Ectodermal cell (in vitro differentiated cells): ENCODE measurements at regions not wholly inside any gene's neighbourhood (a gene's known extent, or its start where the extent isn't known, plus 50 kb on each side); places are given as distances from the start of the nearest gene placed in this dataset.

ENCODE experiments used
- H3K27ac ChIP-seq: 2 replicates; pipeline ENCODE4 v1.7.0; 2013; ENCODE audit warnings: mild to moderate bottlenecking, low read depth, low read length; ENCODE audit not compliant: insufficient read depth, poor library complexity, severe bottlenecking
- H3K27me3 ChIP-seq: 2 replicates; pipeline ENCODE4 v1.7.0; 2013; ENCODE audit warnings: mild to moderate bottlenecking, low read length; ENCODE audit not compliant: insufficient read depth, control insufficient read depth, poor library complexity, severe bottlenecking
- H3K36me3 ChIP-seq: one replicate; pipeline ENCODE4 v1.7.0; 2013; ENCODE audit warnings: low read length; ENCODE audit not compliant: control insufficient read depth, insufficient read depth
- H3K4me1 ChIP-seq: one replicate; pipeline ENCODE4 v1.7.0; 2013; ENCODE audit warnings: low read length; ENCODE audit not compliant: control insufficient read depth, insufficient read depth
- H3K4me3 ChIP-seq: 2 replicates; pipeline ENCODE4 v1.7.0; 2013; ENCODE audit warnings: low read depth, low read length, control low read depth; ENCODE audit not compliant: insufficient read depth
- H3K9me3 ChIP-seq: 2 replicates; pipeline ENCODE4 v1.7.0; 2013; ENCODE audit warnings: mild to moderate bottlenecking, low read length, moderate library complexity; ENCODE audit not compliant: control insufficient read depth
- WGBS, 2 experiments: methylation state at CpG; one replicate each; pipeline ENCODE4 v1.1.7; 2013; ENCODE audit warnings: missing lambda C conversion rate in 2 of 2; 5-methylcytosine and 5-hydroxymethylcytosine counted together

DNA sequence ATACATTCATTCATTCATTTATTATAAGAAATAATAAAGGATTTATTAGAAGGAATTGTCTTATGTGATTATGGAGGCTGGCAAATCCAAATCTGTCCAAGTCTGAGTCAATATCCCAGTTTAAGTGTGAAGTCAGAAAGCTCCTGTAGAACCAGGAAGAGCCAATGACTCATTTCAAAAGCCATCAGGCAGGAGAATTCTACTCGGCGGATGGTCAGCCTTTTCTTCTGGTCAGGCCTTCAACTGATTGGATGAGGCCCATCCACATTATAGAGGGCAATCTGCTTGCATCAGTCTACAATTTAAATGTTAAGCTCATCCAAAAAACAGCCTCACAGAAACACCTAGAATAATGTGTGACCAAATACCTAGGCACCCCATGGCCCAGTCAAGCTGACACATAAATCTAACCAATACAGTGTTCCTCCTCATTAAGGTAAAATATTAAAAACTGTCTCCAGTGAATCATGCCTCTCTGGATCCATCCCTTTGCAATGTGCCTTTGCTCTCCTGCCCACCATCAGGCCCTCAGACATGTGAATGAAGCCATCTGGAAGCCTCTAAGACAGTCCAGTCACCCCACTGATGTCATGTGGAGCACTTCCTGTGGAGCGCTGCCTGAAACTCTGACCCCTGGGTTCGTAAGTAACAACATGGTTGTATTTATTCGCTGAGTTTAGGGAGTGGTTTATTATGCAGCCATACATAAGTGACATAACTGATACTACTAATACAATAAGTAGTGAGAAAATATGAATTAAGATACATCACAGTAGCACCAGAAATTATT is 69.2 kb upstream of the WSB1 start:
- Histone ChIP-seq H3K36me3 (no peaks in the 10 kb centered on the region), H3K27me3 (no peaks in the 10 kb centered on the region), H3K27ac (no peak overlapping the region), H3K4me3 (no peak overlapping the region), H3K4me1 (no peaks in the 10 kb centered on the region), H3K9me3 (no peaks in the 10 kb centered on the region)
- WGBS, 2 experiments = 80 to 83% methylated on average over 4 to 5 of the region's 5 CpGs

DNA sequence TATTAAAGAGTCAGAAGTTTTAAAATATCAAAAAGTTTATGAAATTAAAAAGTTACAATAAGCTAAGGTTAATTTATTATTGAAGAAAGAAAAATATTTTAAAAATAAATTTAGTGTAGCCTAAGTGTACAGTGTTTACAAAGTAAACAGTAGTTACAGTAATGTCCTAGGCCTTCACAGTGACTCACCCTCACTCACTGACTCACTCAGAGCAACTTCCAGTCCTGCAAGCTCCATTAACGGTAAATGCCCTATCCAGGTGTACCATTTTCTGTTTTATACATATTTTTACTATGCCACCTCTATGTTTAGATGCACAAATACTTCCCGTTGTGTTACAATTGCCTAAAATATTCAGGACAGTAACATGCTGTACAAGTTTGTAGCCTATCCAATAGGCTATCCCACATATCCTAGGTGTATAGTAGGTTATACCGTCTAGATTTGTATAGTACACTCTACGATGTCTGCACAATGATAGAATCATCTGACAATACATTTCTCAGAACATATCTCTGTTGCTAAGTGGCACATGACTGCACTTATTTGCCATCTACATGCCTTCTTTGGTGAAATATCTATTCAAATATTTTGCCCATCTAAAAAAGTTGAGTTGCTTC is 67.2 kb upstream of the WSB1 start:
- Histone ChIP-seq H3K27me3 (no peaks in the 10 kb centered on the region), H3K9me3 (no peaks in the 10 kb centered on the region), H3K4me1 (no peaks in the 10 kb centered on the region), H3K36me3 (no peaks in the 10 kb centered on the region), H3K4me3 (no peak overlapping the region), H3K27ac (no peak overlapping the region)
- 84 to 87% methylated on average over 4 of the region's 4 CpGs for WGBS, 2 experiments

DNA sequence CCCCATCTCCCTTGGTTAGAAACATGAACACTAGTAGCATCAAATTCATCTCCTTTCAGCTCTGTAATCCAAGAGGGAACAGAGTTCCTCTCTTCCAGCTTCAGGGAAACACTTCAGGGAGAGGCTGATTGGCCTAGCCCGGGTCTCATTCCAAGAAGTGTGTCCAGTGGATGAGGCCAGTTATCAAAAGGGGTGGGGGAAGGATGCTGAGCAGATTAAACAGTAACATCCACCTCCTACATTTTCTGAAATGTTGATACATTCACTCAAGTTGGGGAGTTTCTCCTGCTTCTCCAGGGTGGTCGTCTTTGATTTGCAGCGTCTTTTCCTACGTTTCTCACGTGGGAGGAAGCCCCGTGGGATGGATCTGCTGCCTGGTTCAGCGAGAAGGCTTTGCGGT is 62.9 kb upstream of the WSB1 start:
- 86 to 90% methylated on average over 7 to 8 of the region's 8 CpGs for WGBS, 2 experiments
- Histone ChIP-seq H3K27me3 (no peaks in the 10 kb centered on the region), H3K9me3 (no peaks in the 10 kb centered on the region)

DNA sequence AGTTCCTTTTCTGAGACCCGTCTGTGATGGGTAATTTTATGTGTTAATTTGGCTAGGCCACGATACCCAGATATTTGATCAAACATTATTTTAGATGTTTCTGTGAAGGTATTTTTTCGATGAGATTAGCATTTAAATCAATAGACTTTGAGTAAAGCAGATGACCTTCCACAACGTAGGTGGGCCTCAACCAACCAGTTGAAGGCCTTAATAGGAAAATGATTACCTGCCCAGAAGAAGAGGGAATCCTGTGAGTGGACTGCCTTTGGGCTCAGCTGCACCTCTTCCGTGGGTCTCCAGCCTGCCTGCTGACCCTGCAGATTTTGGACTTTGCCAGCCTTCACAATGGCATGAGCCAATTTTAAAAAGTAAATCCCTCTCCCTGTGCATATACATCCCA is 61.6 kb upstream of the WSB1 start:
- Histone ChIP-seq H3K36me3 (no peaks in the 10 kb centered on the region), H3K27ac (no peak overlapping the region), H3K27me3 (no peaks in the 10 kb centered on the region), H3K4me3 (no peak overlapping the region), H3K9me3 (no peaks in the 10 kb centered on the region), H3K4me1 (no peaks in the 10 kb centered on the region)
- WGBS, 2 experiments = 89 to 90% methylated on average over 5 of the region's 5 CpGs

More for the DNA sequence above, 62.9 kb upstream of the WSB1 start:
- Histone ChIP-seq H3K4me3 (no peak overlapping the region), H3K27ac (no peak overlapping the region), H3K36me3 (no peaks in the 10 kb centered on the region), H3K4me1 (no peaks in the 10 kb centered on the region)

DNA sequence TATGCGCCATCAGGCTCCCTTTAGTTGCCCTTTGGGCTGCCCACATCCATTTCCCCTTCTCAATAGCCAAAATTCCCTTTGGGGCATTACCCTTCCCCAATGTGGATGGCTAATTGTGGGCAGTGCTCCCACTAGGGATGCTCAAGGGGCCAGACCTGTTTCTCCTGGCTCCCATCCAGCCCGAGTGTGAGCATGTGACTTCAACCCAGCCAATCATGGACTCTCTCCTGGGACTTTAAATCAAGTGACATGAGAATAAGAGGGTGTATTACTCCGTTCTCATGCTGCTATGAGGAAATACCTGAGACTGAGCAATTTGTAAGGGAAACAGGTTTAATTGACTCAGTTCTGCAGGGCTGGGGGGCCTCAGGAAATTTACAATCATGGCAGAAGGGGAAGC is 60.9 kb upstream of the WSB1 start:
- Histone ChIP-seq H3K36me3 (no peaks in the 10 kb centered on the region), H3K9me3 (no peaks in the 10 kb centered on the region), H3K27ac (no peak overlapping the region), H3K4me3 (no peak overlapping the region), H3K27me3 (no peaks in the 10 kb centered on the region), H3K4me1 (no peaks in the 10 kb centered on the region)
- WGBS, 2 experiments = 85 to 86% methylated on average over 3 of the region's 3 CpGs

DNA sequence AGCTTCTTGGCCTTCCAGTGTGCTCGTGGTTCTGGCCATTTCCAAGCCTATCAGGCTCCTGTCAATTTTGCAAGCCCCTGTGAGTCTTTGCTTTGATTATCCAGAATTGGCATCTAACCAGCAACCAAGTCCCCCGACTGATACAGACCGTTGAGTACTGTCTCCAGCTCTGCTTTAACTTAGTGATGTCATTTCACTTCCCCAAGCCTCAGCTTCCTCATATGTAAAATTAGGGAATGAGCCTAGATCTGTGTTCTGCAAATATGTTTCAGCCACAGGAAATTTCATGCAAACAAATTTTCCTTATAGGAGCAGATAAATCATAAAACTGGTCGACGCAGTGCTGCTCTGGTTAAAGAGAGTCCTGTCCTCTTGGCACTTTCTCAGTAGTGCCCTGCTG is 60.1 kb upstream of the WSB1 start:
- H3K9me3 ChIP-seq = no peaks in the 10 kb centered on the region
- H3K27ac ChIP-seq = no peak overlapping the region
- 82% methylated on average over 5 of the region's 5 CpGs for WGBS, 2 experiments
- no peak overlapping the region for H3K4me3 ChIP-seq
- H3K4me1 ChIP-seq = no peaks in the 10 kb centered on the region
- no peaks in the 10 kb centered on the region for H3K36me3 ChIP-seq
- H3K27me3 ChIP-seq = no peaks in the 10 kb centered on the region

DNA sequence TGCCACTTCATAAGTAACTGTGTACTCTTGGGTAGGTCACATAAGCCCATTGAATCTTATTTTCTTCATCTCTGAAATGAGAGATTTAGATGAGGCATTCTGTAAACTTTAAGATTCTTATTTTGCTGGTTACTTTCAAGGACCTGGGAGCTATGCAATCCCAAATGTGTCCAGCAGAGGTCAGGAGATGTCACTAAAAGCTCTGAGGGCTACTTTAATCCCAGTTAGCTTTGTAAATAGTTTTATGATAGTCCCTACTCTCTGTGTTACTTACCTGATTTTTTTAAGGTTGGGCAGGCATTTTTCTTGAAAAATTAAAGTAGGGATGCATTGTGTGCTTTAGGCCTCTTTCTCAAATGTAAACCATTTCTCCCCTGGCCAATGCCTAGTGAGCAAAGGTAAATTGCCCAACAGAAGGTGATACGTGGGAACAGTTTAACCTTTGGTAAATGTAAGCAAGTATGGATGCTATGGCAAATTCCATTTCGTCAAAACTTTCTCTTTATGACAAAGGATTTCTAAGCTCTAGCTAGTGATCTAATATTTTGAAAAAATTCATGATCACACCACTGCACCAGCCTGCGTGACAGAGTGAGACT is 57.1 kb upstream of the WSB1 start:
- H3K27me3 ChIP-seq = no peaks in the 10 kb centered on the region
- no peaks in the 10 kb centered on the region for H3K4me1 ChIP-seq
- no peaks in the 10 kb centered on the region for H3K36me3 ChIP-seq
- H3K4me3 ChIP-seq = no peak overlapping the region
- 67 to 74% methylated on average over 3 of the region's 3 CpGs for WGBS, 2 experiments
- no peaks in the 10 kb centered on the region for H3K9me3 ChIP-seq
- H3K27ac ChIP-seq = no peak overlapping the region

DNA sequence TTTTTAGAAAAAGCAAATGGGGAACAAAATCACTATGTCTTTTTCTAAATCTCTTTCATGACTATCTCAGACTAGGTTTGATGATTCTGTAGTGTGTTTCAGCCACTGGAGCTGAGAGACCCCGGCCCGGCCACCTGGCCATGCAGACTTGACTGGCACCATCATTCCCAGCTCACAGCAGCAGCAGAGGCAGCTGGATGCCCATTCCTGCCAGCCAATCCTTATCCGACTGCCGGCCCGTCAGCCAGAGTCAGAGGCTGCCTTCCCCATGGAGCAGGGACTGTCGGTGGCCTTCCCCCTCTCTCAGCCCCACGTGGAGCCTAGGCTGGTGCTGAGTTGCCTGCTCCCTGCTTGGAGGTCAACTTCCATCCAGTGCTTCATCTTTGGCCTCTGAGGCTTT is 56.0 kb upstream of the WSB1 start:
- H3K9me3 ChIP-seq = no peaks in the 10 kb centered on the region
- no peak overlapping the region for H3K27ac ChIP-seq
- no peaks in the 10 kb centered on the region for H3K36me3 ChIP-seq
- H3K4me1 ChIP-seq = no peaks in the 10 kb centered on the region
- 79 to 80% methylated on average over 7 of the region's 7 CpGs for WGBS, 2 experiments
- no peaks in the 10 kb centered on the region for H3K27me3 ChIP-seq
- no peak overlapping the region for H3K4me3 ChIP-seq

DNA sequence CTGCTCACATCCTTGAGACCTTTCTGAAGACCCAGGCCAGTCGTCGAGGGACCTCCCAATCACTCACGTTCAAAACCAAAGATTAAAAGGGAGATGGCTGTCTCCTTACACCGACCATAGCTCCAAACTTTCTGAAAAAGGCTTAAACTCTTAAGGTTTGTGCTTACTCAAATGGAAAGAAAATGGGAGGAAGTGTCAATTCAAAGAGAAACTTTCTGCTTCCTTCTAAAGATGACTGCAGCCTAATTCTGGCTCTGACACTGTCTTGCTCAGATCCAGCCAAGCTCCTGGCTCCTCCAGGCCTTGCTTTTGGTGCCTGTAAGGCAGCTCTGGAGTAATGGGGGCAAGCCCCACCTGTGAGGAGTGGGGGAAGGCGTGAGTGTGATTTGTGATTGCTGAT is 54.9 kb upstream of the WSB1 start:
- H3K4me1 ChIP-seq = no peaks in the 10 kb centered on the region
- H3K36me3 ChIP-seq = no peaks in the 10 kb centered on the region
- H3K4me3 ChIP-seq = no peak overlapping the region
- H3K27me3 ChIP-seq = no peaks in the 10 kb centered on the region
- H3K27ac ChIP-seq = no peak overlapping the region
- H3K9me3 ChIP-seq = no peaks in the 10 kb centered on the region
- 85 to 96% methylated on average over 4 of the region's 5 CpGs for WGBS, 2 experiments

DNA sequence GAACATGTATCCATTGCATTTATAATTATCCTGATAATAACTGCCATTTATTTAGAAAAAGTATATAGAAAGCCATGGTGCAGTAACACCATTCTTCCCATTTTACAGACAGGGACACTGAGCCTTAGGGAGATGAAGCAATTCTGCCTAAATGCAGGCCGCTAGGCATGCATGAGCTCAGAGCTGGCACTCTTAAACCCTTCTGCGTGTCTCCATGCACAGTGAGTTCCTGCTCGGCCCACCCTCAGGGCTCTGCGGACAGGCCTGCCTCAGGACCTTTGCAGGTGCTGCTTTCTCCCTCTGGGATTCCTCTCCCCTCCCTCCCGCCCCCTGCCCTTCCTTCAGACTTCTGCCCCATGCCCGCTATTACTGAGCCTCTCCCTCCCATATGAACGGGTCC is 54.3 kb upstream of the WSB1 start:
- H3K27ac ChIP-seq = no peak overlapping the region
- H3K4me1 ChIP-seq = peaks cover 1% of the 10 kb centered on the region
- 84 to 95% methylated on average over 5 to 6 of the region's 7 CpGs for WGBS, 2 experiments
- H3K27me3 ChIP-seq = no peaks in the 10 kb centered on the region
- no peaks in the 10 kb centered on the region for H3K36me3 ChIP-seq
- H3K4me3 ChIP-seq = no peak overlapping the region
- no peaks in the 10 kb centered on the region for H3K9me3 ChIP-seq
